OCI-LY7 (cell line): ENCODE measurements at regions not wholly inside any gene's neighbourhood (a gene's known extent, or its start where the extent isn't known, plus 50 kb on each side); places are given as distances from the start of the nearest gene placed in this dataset.

Experiments used
- BruUV-seq: library from RNA; stranded (reverse); fragments of 400-500 nt; replicated peaks from 2 replicates; lab custom pipeline; 2021; lab: Mats Ljungman, UMichigan
- CTCF ChIA-PET: fragments of 300-600 bp; sonication (Branson Sonifier 250); formaldehyde crosslinking; loops from one replicate; lab custom pipeline; 2022; ENCODE audit warnings: antibody characterized with exemption; ENCODE audit not compliant: unreplicated experiment; lab: Charles Lee
- POLR2A ChIA-PET: fragments of 300-600 bp; sonication (Branson Sonifier 250); formaldehyde crosslinking; loops from one replicate; lab custom pipeline; 2022; ENCODE audit warnings: antibody characterized with exemption; lab: Charles Lee
- DNase-seq: peaks from one replicate; pipeline ENCODE4 v3.0.0-alpha.2; 2015; ENCODE audit warnings: low spot score
- H2AFZ ChIP-seq: fragments of 200-600 bp; sonication (generic), shearing (Covaris generic); 2 replicates; pipeline ENCODE4 v1.6.1; 2014; ENCODE audit warnings: mild to moderate bottlenecking, antibody characterized with exemption, low read length, moderate library complexity
- H3K27ac ChIP-seq: fragments of 200-600 bp; sonication (generic); 2 replicates; pipeline ENCODE4 v1.5.1; 2014; ENCODE audit warnings: mixed run types, low read depth, mild to moderate bottlenecking, moderate library complexity, low read length, inconsistent platforms; ENCODE audit not compliant: poor library complexity, severe bottlenecking
- H3K36me3 ChIP-seq: fragments of 200-600 bp; sonication (generic); 2 replicates; pipeline ENCODE4 v1.6.1; 2014; ENCODE audit warnings: mild to moderate bottlenecking, antibody characterized with exemption, low read length, moderate library complexity, mixed read lengths; ENCODE audit not compliant: insufficient read depth
- H3K4me1 ChIP-seq: fragments of 200-600 bp; sonication (generic); 2 replicates; pipeline ENCODE4 v1.5.1; 2014; ENCODE audit warnings: mild to moderate bottlenecking, low read length; ENCODE audit not compliant: insufficient read depth, poor library complexity, severe bottlenecking
- H3K4me2 ChIP-seq: fragments of 200-600 bp; sonication (generic); 2 replicates; pipeline ENCODE4 v1.6.1; 2014; ENCODE audit warnings: mild to moderate bottlenecking, low read length
- H3K4me3 ChIP-seq: fragments of 200-600 bp; sonication (generic); 2 replicates; pipeline ENCODE4 v1.5.1; 2014; ENCODE audit warnings: mild to moderate bottlenecking, low read depth, low read length; ENCODE audit not compliant: poor library complexity, severe bottlenecking
- H3K79me2 ChIP-seq: fragments of 200-600 bp; sonication (generic); 2 replicates; pipeline ENCODE4 v1.6.1; 2016; ENCODE audit warnings: low read depth, mild to moderate bottlenecking, low read length, moderate library complexity, mixed read lengths; ENCODE audit not compliant: insufficient read depth
- H3K9me2 ChIP-seq: fragments of 200-600 bp; sonication (generic); 2 replicates; pipeline ENCODE4 v1.6.1; 2016; ENCODE audit warnings: mild to moderate bottlenecking, low read length, mixed read lengths; ENCODE audit not compliant: insufficient read depth
- H3K9me3 ChIP-seq: fragments of 200-600 bp; sonication (generic); 2 replicates; pipeline ENCODE4 v1.6.1; 2014; ENCODE audit warnings: mild to moderate bottlenecking, mixed run types, low read length, mixed read lengths
- H4K20me1 ChIP-seq: fragments of 200-600 bp; sonication (generic); 2 replicates; pipeline ENCODE4 v1.6.1; 2014; ENCODE audit warnings: mild to moderate bottlenecking, antibody characterized with exemption, low read length, moderate library complexity, mixed read lengths; ENCODE audit not compliant: insufficient read depth
- CTCF ChIP-seq: fragments of 200-600 bp; sonication (generic); conservative IDR thresholded peaks from 2 replicates; pipeline ENCODE4 v1.5.1; 2014; ENCODE audit warnings: mild to moderate bottlenecking, antibody characterized with exemption, low read length, moderate library complexity, mixed read lengths
- EZH2phosphoT487 ChIP-seq: fragments of 200-600 bp; sonication (generic); IDR thresholded peaks from 2 replicates; pipeline ENCODE4 v1.6.1; 2018; ENCODE audit warnings: low read depth, borderline replicate concordance, mild to moderate bottlenecking, mixed run types, antibody characterized with exemption, low read length, moderate library complexity, mixed read lengths
- intact Hi-C: fragments of 100-400 bp; cut with micrococcal nuclease; formaldehyde crosslinking; loops from one replicate; pipeline ENCODE4 v1.10.0; 2022; ENCODE audit not compliant: unreplicated experiment

GRCh38 chr12:115051378-115051777 is 367.4 kb upstream of the TBX3 start:
- no peak overlapping the region for H3K27ac ChIP-seq
- no peak overlapping the region for H3K4me3 ChIP-seq
- CTCF ChIA-PET = no interaction called here
- H3K4me2 ChIP-seq = no peak overlapping the region
- intact Hi-C loops = no loop called here
- no peaks in the 10 kb centered on the region; the same call in 1 of the 2 replicates for H3K9me3 ChIP-seq
- no peaks in the 10 kb centered on the region for H3K79me2 ChIP-seq
- no peaks in the 10 kb centered on the region for H4K20me1 ChIP-seq
- H3K4me1 ChIP-seq = no peaks in the 10 kb centered on the region
- no peak for DNase-seq
- POLR2A ChIA-PET = no interaction called here
- no peaks in the 10 kb centered on the region for H3K36me3 ChIP-seq
- TF ChIP-seq CTCF (no peak), EZH2phosphoT487 (no peak)
- no TSS peak for BruUV-seq
- H2AFZ ChIP-seq = no peak overlapping the region
- no peaks in the 10 kb centered on the region for H3K9me2 ChIP-seq

- no peak for TF ChIP-seq CTCF
- TF ChIP-seq EZH2phosphoT487 = no peak
- intact Hi-C loops = no loop called here
- no peak for DNase-seq
- Histone ChIP-seq H3K9me2 (no peaks in the 10 kb centered on the region), H3K4me1 (no peaks in the 10 kb centered on the region), H2AFZ (no peak overlapping the region), H3K27ac (no peak overlapping the region), H3K36me3 (no peaks in the 10 kb centered on the region), H3K79me2 (no peaks in the 10 kb centered on the region), H3K4me2 (no peak overlapping the region), H4K20me1 (no peaks in the 10 kb centered on the region), H3K4me3 (no peak overlapping the region), H3K9me3 (no peaks in the 10 kb centered on the region; the same call in 1 of the 2 replicates)
- no TSS peak for BruUV-seq
- CTCF ChIA-PET = no interaction called here
- POLR2A ChIA-PET = no interaction called here
Observed at GRCh38 chr12:115049614-115050013, 365.6 kb upstream of the TBX3 start.

DNA sequence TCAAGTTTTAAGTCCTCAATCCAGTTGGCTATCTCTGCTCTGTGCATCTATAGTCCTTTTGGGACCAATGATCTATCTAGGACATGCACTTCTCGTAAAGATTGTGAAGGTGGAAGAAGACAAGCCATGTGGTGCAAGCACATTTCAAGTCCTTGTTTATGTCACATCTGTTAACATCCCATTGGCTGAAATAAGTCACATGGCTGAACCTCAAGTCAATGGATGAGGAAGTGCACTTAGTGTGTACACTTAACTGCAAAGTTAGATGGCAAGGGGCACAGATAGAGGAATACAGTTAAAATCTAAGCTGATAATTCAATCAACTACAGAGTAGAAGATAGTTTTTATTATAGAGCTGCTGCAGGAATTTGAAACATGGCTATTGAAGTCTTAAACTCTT is 362.8 kb upstream of the TBX3 start:
- Histone ChIP-seq H3K4me2 (no peak overlapping the region), H3K79me2 (no peaks in the 10 kb centered on the region), H3K4me1 (no peaks in the 10 kb centered on the region), H2AFZ (peak overlapping the region; percentile 93), H3K9me2 (no peaks in the 10 kb centered on the region), H4K20me1 (no peaks in the 10 kb centered on the region), H3K4me3 (no peak overlapping the region), H3K27ac (no peak overlapping the region), H3K9me3 (no peaks in the 10 kb centered on the region; the same call in 1 of the 2 replicates), H3K36me3 (no peaks in the 10 kb centered on the region)
- TF ChIP-seq CTCF = no peak
- TF ChIP-seq EZH2phosphoT487 = no peak
- BruUV-seq = no TSS peak
- CTCF ChIA-PET = no interaction called here
- peak; percentile 18 for DNase-seq
- POLR2A ChIA-PET = no interaction called here
- intact Hi-C loops = no loop called here
